ENCODE measurements at regions not wholly inside any gene's neighbourhood (a gene's known extent, or its start where the extent isn't known, plus 50 kb on each side); places are given as distances from the start of the nearest gene placed in this dataset.

DNA sequence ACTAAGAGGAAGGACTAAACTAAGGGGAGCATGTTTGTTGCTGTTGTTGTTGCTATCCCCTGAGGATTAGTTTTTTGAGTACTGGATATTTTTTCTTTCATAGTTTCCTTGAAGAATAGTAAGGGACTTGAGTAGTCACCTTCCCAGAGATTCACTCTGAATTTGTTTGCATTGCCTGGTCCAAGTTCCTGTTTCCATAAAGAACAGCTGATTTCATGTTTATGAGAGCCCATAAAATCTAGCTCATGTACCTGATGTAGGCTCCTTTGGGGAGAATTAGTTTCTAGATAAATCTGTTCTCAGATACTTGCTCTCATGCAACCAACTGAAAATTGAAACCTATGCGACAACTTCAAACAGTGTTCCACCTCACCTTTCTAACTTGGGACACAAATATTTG is 464.4 kb upstream of the MBL2 start:
- Mint-ChIP-seq H3K9me3 (peaks cover 0 to 34% (median 6%) of the 10 kb centered on the region in 7 donors), H3K27me3 (no peaks in the 10 kb centered on the region), H3K36me3 (no peaks in the 10 kb centered on the region), H3K4me1 (no peaks in the 10 kb centered on the region), H3K27ac (no peak overlapping the region), H3K4me3 (no peak overlapping the region)
- Histone ChIP-seq H3K27me3 (ENCODE audit: control insufficient read depth, insufficient read depth, low read length) (no peaks in the 10 kb centered on the region), H3K4me3 (ENCODE audit: low read depth, low read length) (no peak overlapping the region), H3K27ac (ENCODE audit: insufficient read depth, low read length, poor library complexity, severe bottlenecking) (no peak overlapping the region), H3K9me3 (ENCODE audit: control insufficient read depth in 2 of 2, low read length in 2 of 2) (peaks cover 0 to 6% of the 10 kb centered on the region in 2 experiments), H3K4me1 (ENCODE audit: control insufficient read depth, insufficient read depth, low read length, poor library complexity, severe bottlenecking) (no peaks in the 10 kb centered on the region), H3K36me3 (ENCODE audit: control insufficient read depth, insufficient read depth, low read length) (no peaks in the 10 kb centered on the region)
- ATAC-seq (ENCODE audit: low read depth in 2 of 2) (no peak), DNase-seq (no peak)

DNA sequence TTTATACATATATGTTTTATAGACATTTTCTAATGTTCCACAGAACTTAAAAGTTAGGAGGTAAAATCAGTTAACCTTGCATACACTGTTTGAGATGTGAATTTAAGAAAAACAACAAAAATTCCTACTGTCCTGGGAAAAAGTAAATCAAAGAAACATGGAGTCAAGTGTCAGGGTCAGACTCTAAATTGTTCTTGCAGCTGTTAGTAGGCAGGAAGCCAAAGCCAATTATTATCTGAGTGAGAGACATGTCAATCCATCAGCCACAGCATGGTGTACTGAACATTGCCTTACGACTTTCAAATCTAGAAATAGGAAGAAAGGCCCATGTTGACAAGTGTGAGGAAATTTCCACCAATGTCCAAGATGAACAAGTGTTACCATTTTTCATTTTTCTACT is 461.2 kb upstream of the MBL2 start:
- Histone ChIP-seq H3K27me3 (ENCODE audit: control insufficient read depth, insufficient read depth, low read length) (no peaks in the 10 kb centered on the region), H3K4me1 (ENCODE audit: control insufficient read depth, insufficient read depth, low read length, poor library complexity, severe bottlenecking) (no peaks in the 10 kb centered on the region), H3K9me3 (ENCODE audit: control insufficient read depth in 2 of 2, low read length in 2 of 2) (peaks cover 0 to 6% of the 10 kb centered on the region in 2 experiments), H3K4me3 (ENCODE audit: low read depth, low read length) (no peak overlapping the region), H3K27ac (ENCODE audit: insufficient read depth, low read length, poor library complexity, severe bottlenecking) (no peak overlapping the region), H3K36me3 (ENCODE audit: control insufficient read depth, insufficient read depth, low read length) (no peaks in the 10 kb centered on the region)
- ATAC-seq (ENCODE audit: low read depth in 2 of 2) (no peak), DNase-seq (no peak)
- H3K36me3 Mint-ChIP-seq: no peaks in the 10 kb centered on the region
- no peaks in the 10 kb centered on the region for H3K4me1 Mint-ChIP-seq
- peaks cover 0 to 24% (median 4%) of the 10 kb centered on the region in 7 donors for H3K9me3 Mint-ChIP-seq
- no peak overlapping the region for H3K27ac Mint-ChIP-seq
- H3K27me3 Mint-ChIP-seq: no peaks in the 10 kb centered on the region
- no peak overlapping the region for H3K4me3 Mint-ChIP-seq

DNA sequence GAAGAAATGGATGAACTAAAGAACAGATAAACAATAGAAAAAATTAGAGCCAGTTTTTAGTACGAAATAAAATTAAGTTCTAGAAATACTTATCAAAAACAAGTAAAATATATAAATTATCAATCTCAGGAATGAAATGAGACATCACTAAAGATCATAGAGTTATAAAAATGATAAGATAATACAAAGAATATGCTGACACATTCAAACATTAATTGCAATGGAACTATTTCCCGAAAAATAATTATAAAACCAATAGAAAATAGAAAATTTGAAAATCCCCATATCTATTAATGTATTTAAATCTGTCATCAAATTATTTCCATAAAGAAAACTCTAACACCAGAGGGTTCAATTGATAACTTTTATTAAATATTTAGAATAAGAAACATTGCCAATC is 458.1 kb upstream of the MBL2 start:
- Mint-ChIP-seq H3K9me3 (peaks cover 0 to 37% (median 6%) of the 10 kb centered on the region in 7 donors), H3K27me3 (no peaks in the 10 kb centered on the region), H3K4me3 (no peak overlapping the region), H3K27ac (no peak overlapping the region), H3K36me3 (no peaks in the 10 kb centered on the region), H3K4me1 (no peaks in the 10 kb centered on the region)
- DNase-seq (no peak), ATAC-seq (ENCODE audit: low read depth in 2 of 2) (no peak)
- Histone ChIP-seq H3K4me1 (ENCODE audit: control insufficient read depth, insufficient read depth, low read length, poor library complexity, severe bottlenecking) (no peaks in the 10 kb centered on the region), H3K4me3 (ENCODE audit: low read depth, low read length) (no peak overlapping the region), H3K36me3 (ENCODE audit: control insufficient read depth, insufficient read depth, low read length) (no peaks in the 10 kb centered on the region), H3K27me3 (ENCODE audit: control insufficient read depth, insufficient read depth, low read length) (no peaks in the 10 kb centered on the region), H3K9me3 (ENCODE audit: control insufficient read depth in 2 of 2, low read length in 2 of 2) (peaks cover 0 to 5% of the 10 kb centered on the region in 2 experiments), H3K27ac (ENCODE audit: insufficient read depth, low read length, poor library complexity, severe bottlenecking) (no peak overlapping the region)

DNA sequence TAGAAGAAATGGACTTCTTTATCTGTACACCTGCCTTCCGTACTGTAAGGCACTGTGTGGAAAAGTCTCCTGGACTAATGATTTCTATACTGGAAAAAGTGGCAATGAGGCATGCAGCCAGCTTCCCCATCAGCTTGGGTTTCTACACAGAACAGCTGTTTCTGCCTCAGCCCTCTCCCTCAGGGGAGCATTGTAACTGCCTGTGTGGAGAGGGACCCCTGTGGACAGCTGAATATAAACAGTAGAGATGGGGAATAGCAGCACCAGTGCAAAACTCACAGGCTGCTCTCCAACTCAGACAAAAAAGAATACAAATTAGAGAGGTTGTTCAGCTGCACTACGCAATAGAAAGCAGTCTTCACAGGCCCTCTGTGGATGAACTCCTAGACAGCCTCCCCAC is 451.3 kb upstream of the MBL2 start:
- H3K27ac Mint-ChIP-seq: no peak overlapping the region
- Histone ChIP-seq H3K4me3 (ENCODE audit: low read depth, low read length) (no peak overlapping the region), H3K9me3 (ENCODE audit: control insufficient read depth in 2 of 2, low read length in 2 of 2) (peaks cover 4 to 13% of the 10 kb centered on the region in 2 experiments), H3K27me3 (ENCODE audit: control insufficient read depth, insufficient read depth, low read length) (no peaks in the 10 kb centered on the region), H3K27ac (ENCODE audit: insufficient read depth, low read length, poor library complexity, severe bottlenecking) (no peak overlapping the region), H3K36me3 (ENCODE audit: control insufficient read depth, insufficient read depth, low read length) (no peaks in the 10 kb centered on the region), H3K4me1 (ENCODE audit: control insufficient read depth, insufficient read depth, low read length, poor library complexity, severe bottlenecking) (no peaks in the 10 kb centered on the region)
- DNase-seq (no peak), ATAC-seq (ENCODE audit: low read depth in 2 of 2) (no peak)
- H3K36me3 Mint-ChIP-seq: no peaks in the 10 kb centered on the region
- H3K4me3 Mint-ChIP-seq: no peak overlapping the region
- H3K27me3 Mint-ChIP-seq: no peaks in the 10 kb centered on the region
- H3K9me3 Mint-ChIP-seq: peaks cover 0 to 23% (median 6%) of the 10 kb centered on the region in 7 donors
- H3K4me1 Mint-ChIP-seq: no peaks in the 10 kb centered on the region

DNA sequence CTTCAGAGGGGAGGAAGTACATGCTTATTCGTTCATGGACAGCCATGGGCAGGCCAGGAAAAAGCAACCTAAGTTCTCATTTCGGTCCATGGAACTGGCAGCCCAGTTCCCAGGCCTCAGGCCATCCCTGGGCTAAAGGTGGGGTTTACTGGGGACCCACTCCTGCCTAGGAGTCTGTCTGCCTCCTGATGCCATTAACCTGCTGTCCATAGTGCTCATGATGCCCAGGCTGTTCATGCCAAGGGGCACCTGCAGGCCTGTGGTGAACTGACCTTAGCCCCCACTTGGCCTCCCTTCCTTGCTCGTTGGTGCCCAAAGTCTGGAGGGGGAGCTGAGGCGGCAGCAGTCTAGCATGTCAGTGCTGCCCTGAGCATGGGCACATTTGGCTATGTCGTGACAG is 450.2 kb upstream of the MBL2 start:
- Mint-ChIP-seq H3K27me3 (no peaks in the 10 kb centered on the region), H3K27ac (no peak overlapping the region), H3K4me3 (peak overlapping the region in 1 of 4 donors; percentile 10), H3K4me1 (no peaks in the 10 kb centered on the region), H3K9me3 (peaks cover 0 to 15% (median 3%) of the 10 kb centered on the region in 7 donors), H3K36me3 (no peaks in the 10 kb centered on the region)
- Histone ChIP-seq H3K4me3 (ENCODE audit: low read depth, low read length) (no peak overlapping the region), H3K4me1 (ENCODE audit: control insufficient read depth, insufficient read depth, low read length, poor library complexity, severe bottlenecking) (no peaks in the 10 kb centered on the region), H3K27ac (ENCODE audit: insufficient read depth, low read length, poor library complexity, severe bottlenecking) (no peak overlapping the region), H3K36me3 (ENCODE audit: control insufficient read depth, insufficient read depth, low read length) (no peaks in the 10 kb centered on the region), H3K27me3 (ENCODE audit: control insufficient read depth, insufficient read depth, low read length) (no peaks in the 10 kb centered on the region), H3K9me3 (ENCODE audit: control insufficient read depth in 2 of 2, low read length in 2 of 2) (peaks cover 4 to 13% of the 10 kb centered on the region in 2 experiments)
- ATAC-seq (ENCODE audit: low read depth in 2 of 2): no peak
- no peak for DNase-seq

- DNase-seq (no peak), ATAC-seq (ENCODE audit: low read depth in 2 of 2) (no peak)
- no peaks in the 10 kb centered on the region for H3K4me1 ChIP-seq (ENCODE audit: control insufficient read depth, insufficient read depth, low read length, poor library complexity, severe bottlenecking)
- H3K27me3 Mint-ChIP-seq: no peaks in the 10 kb centered on the region
- no peak overlapping the region for H3K27ac Mint-ChIP-seq
- H3K27me3 ChIP-seq (ENCODE audit: control insufficient read depth, insufficient read depth, low read length): no peaks in the 10 kb centered on the region
- peaks cover 2 to 9% of the 10 kb centered on the region in 2 experiments for H3K9me3 ChIP-seq (ENCODE audit: control insufficient read depth in 2 of 2, low read length in 2 of 2)
- H3K4me3 ChIP-seq (ENCODE audit: low read depth, low read length): no peak overlapping the region
- peaks cover 0 to 33% (median 11%) of the 10 kb centered on the region in 7 donors for H3K9me3 Mint-ChIP-seq
- no peak overlapping the region for H3K27ac ChIP-seq (ENCODE audit: insufficient read depth, low read length, poor library complexity, severe bottlenecking)
- H3K4me3 Mint-ChIP-seq: no peak overlapping the region
- no peaks in the 10 kb centered on the region for H3K36me3 ChIP-seq (ENCODE audit: control insufficient read depth, insufficient read depth, low read length)
- H3K4me1 Mint-ChIP-seq: no peaks in the 10 kb centered on the region
- no peaks in the 10 kb centered on the region for H3K36me3 Mint-ChIP-seq
Measured at GRCh38 chr10:53209944-53210611, 437.5 kb upstream of the MBL2 start.

DNA sequence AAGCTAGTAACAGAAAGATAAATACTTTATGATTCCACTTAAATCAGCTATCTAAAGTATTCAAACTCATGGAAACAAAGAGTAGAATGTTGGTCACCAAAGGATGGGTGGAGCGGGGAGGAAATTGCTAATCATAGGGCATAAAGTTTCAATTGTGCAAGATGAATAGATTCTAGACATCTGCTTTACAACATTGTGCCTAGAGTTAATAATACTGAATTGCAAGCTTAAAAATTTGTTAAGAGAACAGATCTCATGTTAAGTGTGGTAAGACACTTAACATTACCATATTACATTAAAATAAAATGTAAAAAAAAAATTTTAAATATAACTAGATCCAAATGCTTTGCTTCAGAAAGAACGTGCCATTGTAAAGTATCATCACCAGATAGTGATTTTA is 411.1 kb upstream of the MBL2 start:
- H3K27ac ChIP-seq (ENCODE audit: insufficient read depth, low read length, poor library complexity, severe bottlenecking): no peak overlapping the region
- H3K9me3 ChIP-seq (ENCODE audit: control insufficient read depth in 2 of 2, low read length in 2 of 2): peaks cover 0 to 2% of the 10 kb centered on the region in 2 experiments
- no peak for ATAC-seq (ENCODE audit: low read depth in 2 of 2)
- DNase-seq: no peak
- Mint-ChIP-seq H3K9me3 (peaks cover 1 to 33% (median 9%) of the 10 kb centered on the region in 7 donors), H3K4me3 (no peak overlapping the region), H3K36me3 (no peaks in the 10 kb centered on the region), H3K27me3 (no peaks in the 10 kb centered on the region), H3K4me1 (no peaks in the 10 kb centered on the region), H3K27ac (no peak overlapping the region)
- H3K36me3 ChIP-seq (ENCODE audit: control insufficient read depth, insufficient read depth, low read length): no peaks in the 10 kb centered on the region
- H3K27me3 ChIP-seq (ENCODE audit: control insufficient read depth, insufficient read depth, low read length): no peaks in the 10 kb centered on the region
- H3K4me3 ChIP-seq (ENCODE audit: low read depth, low read length): no peak overlapping the region
- no peaks in the 10 kb centered on the region for H3K4me1 ChIP-seq (ENCODE audit: control insufficient read depth, insufficient read depth, low read length, poor library complexity, severe bottlenecking)

DNA sequence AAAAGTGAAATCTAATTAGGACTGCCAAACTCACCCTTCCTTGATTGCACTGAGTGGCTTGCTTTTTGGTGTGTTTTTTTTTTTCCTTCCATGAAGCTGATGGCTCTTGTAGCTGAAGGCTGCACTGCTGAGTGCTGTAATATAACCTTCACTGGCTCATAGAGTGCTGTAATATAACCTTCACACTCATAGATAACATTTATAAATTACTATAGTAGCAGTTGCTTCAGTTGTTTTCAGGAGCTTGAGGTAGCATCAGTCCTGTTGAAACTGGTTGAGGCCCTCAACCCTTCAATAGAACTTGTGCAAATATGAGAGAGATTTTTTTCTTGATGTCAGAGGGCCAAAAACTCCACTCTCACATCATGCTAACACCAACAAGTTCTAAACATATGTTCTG is 404.9 kb upstream of the MBL2 start:
- H3K4me3 Mint-ChIP-seq: no peak overlapping the region
- H3K9me3 ChIP-seq (ENCODE audit: control insufficient read depth in 2 of 2, low read length in 2 of 2): peaks cover 0 to 5% of the 10 kb centered on the region in 2 experiments
- DNase-seq: no peak
- H3K27ac Mint-ChIP-seq: no peak overlapping the region
- no peaks in the 10 kb centered on the region for H3K27me3 Mint-ChIP-seq
- no peaks in the 10 kb centered on the region for H3K4me1 ChIP-seq (ENCODE audit: control insufficient read depth, insufficient read depth, low read length, poor library complexity, severe bottlenecking)
- no peak for ATAC-seq (ENCODE audit: low read depth in 2 of 2)
- no peaks in the 10 kb centered on the region for H3K4me1 Mint-ChIP-seq
- H3K36me3 Mint-ChIP-seq: no peaks in the 10 kb centered on the region
- H3K36me3 ChIP-seq (ENCODE audit: control insufficient read depth, insufficient read depth, low read length): no peaks in the 10 kb centered on the region
- H3K9me3 Mint-ChIP-seq: peaks cover 1 to 16% (median 3%) of the 10 kb centered on the region in 7 donors
- H3K27me3 ChIP-seq (ENCODE audit: control insufficient read depth, insufficient read depth, low read length): no peaks in the 10 kb centered on the region
- H3K4me3 ChIP-seq (ENCODE audit: low read depth, low read length): no peak overlapping the region
- no peak overlapping the region for H3K27ac ChIP-seq (ENCODE audit: insufficient read depth, low read length, poor library complexity, severe bottlenecking)
